ENCODE measurements at regions not wholly inside any gene's neighbourhood (a gene's known extent, or its start where the extent isn't known, plus 50 kb on each side); places are given as distances from the start of the nearest gene placed in this dataset.

GRCh38 chr2:13921245-13921644, 711.3 kb upstream of the LRATD1 start:
- TF ChIP-seq POLR2AphosphoS5 (IDR thresholded peaks at IDR 0.05; ENCODE audit: low read depth, low read length): no peak
- TF ChIP-seq SPI1 (IDR thresholded peaks at IDR 0.05; ENCODE audit: low read depth, low read length): no peak
- no peak for TF ChIP-seq POLR2A (IDR thresholded peaks at IDR 0.05; ENCODE audit: low read depth, low read length)
